ENCODE measurements at regions not wholly inside any gene's neighbourhood (a gene's known extent, or its start where the extent isn't known, plus 50 kb on each side); places are given as distances from the start of the nearest gene placed in this dataset.

GRCh38 chr14:76956316-76957090, 72.0 kb downstream of the IRF2BPL start:
- Histone ChIP-seq H3K9ac (peak overlapping the region; percentile 86), H3K4me2 (ENCODE audit: unreplicated experiment) (peak overlapping the region; percentile 40), H3F3A (ENCODE audit: insufficient read depth) (peaks cover 52% of the 10 kb centered on the region), H3K27me3 (replicated peaks; ENCODE audit: insufficient read depth) (no peaks in the 10 kb centered on the region), H3K9me3 (ENCODE audit: low read depth) (no peaks in the 10 kb centered on the region), H3K27ac (peak overlapping the region; percentile 90), H3K4me1 (ENCODE audit: insufficient read depth) (peaks cover 57% of the 10 kb centered on the region), H3K36me3 (ENCODE audit: low read depth) (no peaks in the 10 kb centered on the region), H3K9me2 (ENCODE audit: insufficient read depth) (no peaks in the 10 kb centered on the region), H4K20me1 (ENCODE audit: insufficient read depth) (no peaks in the 10 kb centered on the region), H2AFZ (peak overlapping the region; percentile 20), H3K4me3 (peak overlapping the region; percentile 10), H3K79me2 (ENCODE audit: insufficient read depth) (no peaks in the 10 kb centered on the region)
- in situ Hi-C loops (cut with MboI): no loop called here
- peak; percentile 98 for DNase-seq
- 1% methylated on average over 31 to 42 of the region's 48 CpGs for WGBS, 2 experiments (ENCODE audit: low coverage in 1 of 2, low lambda C conversion rate in 2 of 2, missing lambda C conversion rate in 2 of 2)
- TF ChIP-seq EZH2phosphoT487 (IDR thresholded peaks at IDR 0.05; ENCODE audit: insufficient read depth, low read depth): no peak
- TF ChIP-seq EZH2 (IDR thresholded peaks at IDR 0.05; ENCODE audit: insufficient read depth, poor library complexity, severe bottlenecking): no peak

GRCh38 chr14:76955575-76956315, 72.8 kb downstream of the IRF2BPL start:
- TF ChIP-seq EZH2 (IDR thresholded peaks at IDR 0.05; ENCODE audit: insufficient read depth, poor library complexity, severe bottlenecking) (no peak), EZH2phosphoT487 (IDR thresholded peaks at IDR 0.05; ENCODE audit: insufficient read depth, low read depth) (no peak)
- H3K27me3 ChIP-seq (replicated peaks; ENCODE audit: insufficient read depth): no peaks in the 10 kb centered on the region
- H3K27ac ChIP-seq: peak overlapping the region; percentile 90
- peak; percentile 89 for DNase-seq
- no peaks in the 10 kb centered on the region for H3K36me3 ChIP-seq (ENCODE audit: low read depth)
- H4K20me1 ChIP-seq (ENCODE audit: insufficient read depth): no peaks in the 10 kb centered on the region
- H3K4me3 ChIP-seq: peak overlapping the region; percentile 10
- H3F3A ChIP-seq (ENCODE audit: insufficient read depth): peaks cover 48% of the 10 kb centered on the region
- H3K9me2 ChIP-seq (ENCODE audit: insufficient read depth): no peaks in the 10 kb centered on the region
- H2AFZ ChIP-seq: peak overlapping the region; percentile 20
- H3K4me2 ChIP-seq (ENCODE audit: unreplicated experiment): peak overlapping the region; percentile 43
- no peaks in the 10 kb centered on the region for H3K9me3 ChIP-seq (ENCODE audit: low read depth)
- peaks cover 55% of the 10 kb centered on the region for H3K4me1 ChIP-seq (ENCODE audit: insufficient read depth)
- in situ Hi-C loops (cut with MboI): no loop called here
- WGBS, 2 experiments (ENCODE audit: low coverage in 1 of 2, low lambda C conversion rate in 2 of 2, missing lambda C conversion rate in 2 of 2): 1 to 2% methylated on average over 13 of the region's 13 CpGs
- no peaks in the 10 kb centered on the region for H3K79me2 ChIP-seq (ENCODE audit: insufficient read depth)
- H3K9ac ChIP-seq: peak overlapping the region; percentile 86

DNA sequence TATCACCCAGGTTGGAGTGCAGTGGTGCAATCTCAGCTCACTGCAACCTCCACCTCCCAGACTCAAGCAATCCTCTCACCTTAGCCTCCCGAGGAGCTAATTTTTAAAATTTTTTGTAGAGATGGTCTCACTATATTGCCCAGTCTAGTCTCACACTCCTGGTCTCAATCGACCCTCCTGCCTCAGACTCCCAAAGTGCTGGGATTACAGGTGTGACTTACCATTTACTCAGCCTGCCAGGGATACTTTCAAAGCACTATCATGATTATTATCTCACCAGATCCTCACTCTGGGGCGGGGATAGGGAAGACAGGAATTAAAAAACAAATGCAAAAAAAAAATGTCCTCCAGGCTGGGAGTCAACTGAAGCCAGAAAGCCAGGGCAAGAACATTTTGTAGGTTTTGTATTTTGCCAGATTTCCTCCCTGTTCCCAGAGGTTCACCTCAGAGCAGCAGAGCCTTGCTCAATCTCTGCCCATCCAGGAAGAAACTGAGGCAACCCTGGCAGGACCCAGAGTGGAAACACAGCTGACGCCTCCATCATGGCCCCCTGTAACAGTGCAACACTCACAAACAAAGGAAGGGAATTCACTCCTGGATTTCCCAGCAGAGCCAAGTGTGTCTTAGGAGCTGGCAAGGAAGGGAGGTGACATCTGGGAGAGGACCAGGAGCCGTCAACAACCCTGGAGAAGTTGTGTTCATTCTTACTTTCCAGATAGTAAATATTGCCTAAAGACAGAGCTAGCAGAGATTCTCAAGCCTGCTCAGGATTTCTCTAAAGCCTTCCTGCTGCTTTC, 73.9 kb downstream of the IRF2BPL start:
- peak; percentile 26 for DNase-seq
- Histone ChIP-seq H3K9ac (peak overlapping the region; percentile 86), H2AFZ (peak overlapping the region; percentile 13; the same call in 1 of the 2 replicates), H3K4me2 (ENCODE audit: unreplicated experiment) (peak overlapping the region; percentile 81), H3F3A (ENCODE audit: insufficient read depth) (peaks cover 44% of the 10 kb centered on the region), H3K36me3 (ENCODE audit: low read depth) (no peaks in the 10 kb centered on the region), H3K27ac (peak overlapping the region; percentile 90), H3K4me3 (no peak overlapping the region), H3K27me3 (replicated peaks; ENCODE audit: insufficient read depth) (no peaks in the 10 kb centered on the region), H3K9me3 (ENCODE audit: low read depth) (no peaks in the 10 kb centered on the region), H3K4me1 (ENCODE audit: insufficient read depth) (peaks cover 63% of the 10 kb centered on the region), H3K79me2 (ENCODE audit: insufficient read depth) (no peaks in the 10 kb centered on the region), H4K20me1 (ENCODE audit: insufficient read depth) (no peaks in the 10 kb centered on the region), H3K9me2 (ENCODE audit: insufficient read depth) (no peaks in the 10 kb centered on the region)
- in situ Hi-C loops (cut with MboI): no loop called here
- WGBS, 2 experiments (ENCODE audit: low coverage in 1 of 2, low lambda C conversion rate in 2 of 2, missing lambda C conversion rate in 2 of 2): 61 to 64% methylated on average over 5 of the region's 5 CpGs
- TF ChIP-seq EZH2phosphoT487 (IDR thresholded peaks at IDR 0.05; ENCODE audit: insufficient read depth, low read depth): no peak
- no peak for TF ChIP-seq EZH2 (IDR thresholded peaks at IDR 0.05; ENCODE audit: insufficient read depth, poor library complexity, severe bottlenecking)

- Histone ChIP-seq H3K9me2 (ENCODE audit: insufficient read depth) (no peaks in the 10 kb centered on the region), H3K4me3 (peak overlapping the region; percentile 65), H3K9me3 (ENCODE audit: low read depth) (no peaks in the 10 kb centered on the region), H3K27me3 (replicated peaks; ENCODE audit: insufficient read depth) (no peaks in the 10 kb centered on the region), H3F3A (ENCODE audit: insufficient read depth) (peaks cover 42% of the 10 kb centered on the region), H2AFZ (peak overlapping the region; percentile 68), H4K20me1 (ENCODE audit: insufficient read depth) (no peaks in the 10 kb centered on the region), H3K9ac (peak overlapping the region; percentile 86), H3K36me3 (ENCODE audit: low read depth) (no peaks in the 10 kb centered on the region), H3K79me2 (ENCODE audit: insufficient read depth) (no peaks in the 10 kb centered on the region), H3K4me1 (ENCODE audit: insufficient read depth) (peaks cover 58% of the 10 kb centered on the region), H3K4me2 (ENCODE audit: unreplicated experiment) (peak overlapping the region; percentile 81), H3K27ac (peak overlapping the region; percentile 90)
- in situ Hi-C loops (cut with MboI): no loop called here
- WGBS, 2 experiments (ENCODE audit: low coverage in 1 of 2, low lambda C conversion rate in 2 of 2, missing lambda C conversion rate in 2 of 2): 14 to 16% methylated on average over 10 of the region's 10 CpGs
- TF ChIP-seq EZH2 (IDR thresholded peaks at IDR 0.05; ENCODE audit: insufficient read depth, poor library complexity, severe bottlenecking) (no peak), EZH2phosphoT487 (IDR thresholded peaks at IDR 0.05; ENCODE audit: insufficient read depth, low read depth) (no peak)
- peak; percentile 93 for DNase-seq
Measured at GRCh38 chr14:76953311-76953945, 75.1 kb downstream of the IRF2BPL start.

Data from GM23248 (cell line).